CD14-positive monocyte (primary cell): ENCODE measurements at regions not wholly inside any gene's neighbourhood (a gene's known extent, or its start where the extent isn't known, plus 50 kb on each side); places are given as distances from the start of the nearest gene placed in this dataset.
"Not testable (repeated sequence)": the region's sequence is repeated elsewhere in the genome, so short reads cannot be mapped to it uniquely, and the experiment has no call there.

ENCODE experiments used
- DNase-seq, 3 donors: peaks; one replicate each; pipeline ENCODE4 v3.0.0-alpha.2; 2011 to 2022
- H2AFZ ChIP-seq: 2 replicates; pipeline ENCODE4 v1.6.0; 2012; ENCODE audit warnings: mild to moderate bottlenecking, low read depth, low read length, inconsistent platforms; ENCODE audit not compliant: insufficient read depth, poor library complexity, severe bottlenecking
- H3K27ac ChIP-seq, 2 donors: 1 replicate in 1 of 2; 2 replicates in 1 of 2; pipeline ENCODE4 v1.5.1; 2012 to 2013; ENCODE audit warnings: low read length in 2 of 2, control low read depth in 1 of 2, inconsistent platforms in 1 of 2, low read depth in 1 of 2, mild to moderate bottlenecking in 1 of 2
- H3K27me3 ChIP-seq, 2 donors: one replicate each; pipeline versions ENCODE4 v1.6.0 to v1.6.1; 2011 to 2013; ENCODE audit warnings: low read length in 2 of 2; ENCODE audit not compliant: control insufficient read depth in 2 of 2, insufficient read depth in 2 of 2
- H3K36me3 ChIP-seq, 2 donors: replicated peaks in 1 of 2; 1 replicate in 1 of 2; 2 replicates in 1 of 2; pipeline versions ENCODE4 v1.5.1 to v1.6.1; 2012 to 2013; ENCODE audit warnings: low read length in 2 of 2, control low read depth in 1 of 2, inconsistent platforms in 1 of 2, mild to moderate bottlenecking in 1 of 2; ENCODE audit not compliant: insufficient read depth in 2 of 2, control insufficient read depth in 1 of 2
- H3K4me1 ChIP-seq, 2 donors: 1 replicate in 1 of 2; 2 replicates in 1 of 2; pipeline versions ENCODE4 v1.5.1 to v1.6.1; 2012 to 2013; ENCODE audit warnings: low read length in 2 of 2, control low read depth in 1 of 2, inconsistent platforms in 1 of 2, mild to moderate bottlenecking in 1 of 2, moderate library complexity in 1 of 2; ENCODE audit not compliant: insufficient read depth in 2 of 2, control insufficient read depth in 1 of 2
- H3K4me2 ChIP-seq: replicated peaks from 2 replicates; pipeline ENCODE3; 2012; ENCODE audit warnings: low read length, moderate library complexity, mild to moderate bottlenecking; ENCODE audit not compliant: poor library complexity, severe bottlenecking; ENCODE audit errors: extremely low read depth
- H3K4me3 ChIP-seq, 3 experiments: fragments of 200-600 bp in 1 of 3; sonication (generic) in 1 of 3; replicated peaks in 1 of 3; 1 replicate in 2 of 3; 2 replicates in 1 of 3; pipeline ENCODE4 v1.5.1; 2011 to 2013; ENCODE audit warnings: low read length in 3 of 3, mild to moderate bottlenecking in 3 of 3, control low read depth in 2 of 3, low read depth in 2 of 3, inconsistent platforms in 1 of 3, moderate library complexity in 1 of 3
- H3K79me2 ChIP-seq: 2 replicates; pipeline ENCODE4 v1.6.0; 2012; ENCODE audit warnings: mild to moderate bottlenecking, control low read depth, inconsistent platforms, low read length, moderate library complexity; ENCODE audit not compliant: insufficient read depth
- H3K9ac ChIP-seq: 2 replicates; pipeline ENCODE4 v1.6.0; 2017; ENCODE audit warnings: low read length, mild to moderate bottlenecking; ENCODE audit not compliant: insufficient read depth, poor library complexity, severe bottlenecking
- H3K9me3 ChIP-seq, 2 donors: replicated peaks in 1 of 2; 1 replicate in 1 of 2; 2 replicates in 1 of 2; pipeline versions ENCODE4 v1.5.1 to v1.6.1; 2012 to 2013; ENCODE audit warnings: low read length in 2 of 2, control low read depth in 1 of 2; ENCODE audit not compliant: control insufficient read depth in 1 of 2, insufficient read depth in 1 of 2
- H4K20me1 ChIP-seq: 2 replicates; pipeline ENCODE4 v1.6.0; 2012; ENCODE audit warnings: mild to moderate bottlenecking, low read length, control low read depth, moderate library complexity; ENCODE audit not compliant: insufficient read depth
- H3K27ac Mint-ChIP-seq, 7 donors: one replicate each; pipeline ENCODE4 v1.8.0; 2020; ENCODE audit warnings: mild to moderate bottlenecking in 7 of 7, mixed read lengths in 7 of 7, moderate library complexity in 6 of 7, inconsistent platforms in 2 of 7
- H3K27me3 Mint-ChIP-seq, 3 donors: one replicate each; pipeline ENCODE4 v1.8.0; 2021 to 2022; ENCODE audit warnings: low read depth in 3 of 3, mild to moderate bottlenecking in 3 of 3, mixed read lengths in 3 of 3, moderate library complexity in 3 of 3, inconsistent platforms in 1 of 3
- H3K36me3 Mint-ChIP-seq, 2 donors: one replicate each; pipeline ENCODE4 v1.8.0; 2020; ENCODE audit warnings: mixed read lengths in 2 of 2, inconsistent platforms in 1 of 2, mild to moderate bottlenecking in 1 of 2
- H3K4me1 Mint-ChIP-seq: one replicate; pipeline ENCODE4 v1.8.0; 2020; ENCODE audit warnings: mild to moderate bottlenecking, mixed read lengths
- H3K4me3 Mint-ChIP-seq, 2 donors: one replicate each; pipeline ENCODE4 v1.8.0; 2020; ENCODE audit warnings: mild to moderate bottlenecking in 2 of 2, mixed read lengths in 2 of 2, moderate library complexity in 1 of 2
- H3K9me3 Mint-ChIP-seq, 7 donors: one replicate each; pipeline ENCODE4 v1.8.0; 2020 to 2022; ENCODE audit warnings: mixed read lengths in 7 of 7, mild to moderate bottlenecking in 6 of 7, moderate library complexity in 6 of 7, inconsistent platforms in 2 of 7
- WGBS: methylation state at CpG from one replicate; pipeline ENCODE4 v1.1.5; 2013; ENCODE audit warnings: missing lambda C conversion rate; ENCODE audit not compliant: insufficient coverage; 5-methylcytosine and 5-hydroxymethylcytosine counted together
- intact Hi-C, 2 donors: fragments of 100-400 bp; cut with micrococcal nuclease; formaldehyde crosslinking; loops; one replicate each; pipeline versions ENCODE4 v1.15.0 to v1.15.1; 2023
- TF ChIP-seq, protein P1 (sequence below): fragments of 200-600 bp; IDR thresholded peaks from one replicate; pipeline ENCODE4 v1.8.0; 2022; ENCODE audit warnings: antibody characterized with exemption, mild to moderate bottlenecking

DNA sequence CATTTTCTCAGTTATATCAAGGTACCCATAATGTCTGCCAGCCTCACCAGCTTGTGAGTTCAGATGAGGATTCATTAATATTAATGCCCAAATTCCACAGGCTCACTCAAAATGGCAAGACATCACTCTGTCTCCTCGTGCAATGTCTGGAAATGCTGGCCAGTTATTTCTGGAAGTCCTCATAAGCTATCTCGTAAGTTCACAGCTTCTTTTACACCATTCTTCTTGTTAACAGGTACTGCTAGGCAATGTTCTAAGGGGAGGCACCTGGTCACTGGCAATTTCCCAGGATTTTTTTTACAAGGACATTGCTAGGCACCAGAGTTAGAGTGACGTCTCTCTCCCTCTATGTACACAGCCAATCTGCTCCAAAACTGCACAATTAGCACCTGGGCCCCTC lies 80.2 kb upstream of the SEMA3C start:
- no peaks in the 10 kb centered on the region for H3K79me2 ChIP-seq
- no peaks in the 10 kb centered on the region for H4K20me1 ChIP-seq
- Mint-ChIP-seq H3K9me3 (peaks cover 0 to 9% (median 4%) of the 10 kb centered on the region in 7 donors), H3K27ac (no peak overlapping the region), H3K27me3 (no peaks in the 10 kb centered on the region), H3K4me1 (no peaks in the 10 kb centered on the region), H3K36me3 (no peaks in the 10 kb centered on the region), H3K4me3 (no peak overlapping the region)
- H3K4me2 ChIP-seq: no peak overlapping the region
- no peaks in the 10 kb centered on the region for H3K4me1 ChIP-seq
- H3K9me3 ChIP-seq: no peaks in the 10 kb centered on the region
- no peak overlapping the region for H3K4me3 ChIP-seq
- H3K27ac ChIP-seq: no peak overlapping the region
- H3K9ac ChIP-seq: no peak overlapping the region
- intact Hi-C loops: no loop called here
- H3K36me3 ChIP-seq: no peaks in the 10 kb centered on the region
- H3K27me3 ChIP-seq: no peaks in the 10 kb centered on the region
- H2AFZ ChIP-seq: no peak overlapping the region
- no peak for DNase-seq
- 100% methylated on average over 1 of the region's 3 CpGs for WGBS
- TF ChIP-seq, protein P1, sequence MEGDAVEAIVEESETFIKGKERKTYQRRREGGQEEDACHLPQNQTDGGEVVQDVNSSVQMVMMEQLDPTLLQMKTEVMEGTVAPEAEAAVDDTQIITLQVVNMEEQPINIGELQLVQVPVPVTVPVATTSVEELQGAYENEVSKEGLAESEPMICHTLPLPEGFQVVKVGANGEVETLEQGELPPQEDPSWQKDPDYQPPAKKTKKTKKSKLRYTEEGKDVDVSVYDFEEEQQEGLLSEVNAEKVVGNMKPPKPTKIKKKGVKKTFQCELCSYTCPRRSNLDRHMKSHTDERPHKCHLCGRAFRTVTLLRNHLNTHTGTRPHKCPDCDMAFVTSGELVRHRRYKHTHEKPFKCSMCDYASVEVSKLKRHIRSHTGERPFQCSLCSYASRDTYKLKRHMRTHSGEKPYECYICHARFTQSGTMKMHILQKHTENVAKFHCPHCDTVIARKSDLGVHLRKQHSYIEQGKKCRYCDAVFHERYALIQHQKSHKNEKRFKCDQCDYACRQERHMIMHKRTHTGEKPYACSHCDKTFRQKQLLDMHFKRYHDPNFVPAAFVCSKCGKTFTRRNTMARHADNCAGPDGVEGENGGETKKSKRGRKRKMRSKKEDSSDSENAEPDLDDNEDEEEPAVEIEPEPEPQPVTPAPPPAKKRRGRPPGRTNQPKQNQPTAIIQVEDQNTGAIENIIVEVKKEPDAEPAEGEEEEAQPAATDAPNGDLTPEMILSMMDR: no peak

DNA sequence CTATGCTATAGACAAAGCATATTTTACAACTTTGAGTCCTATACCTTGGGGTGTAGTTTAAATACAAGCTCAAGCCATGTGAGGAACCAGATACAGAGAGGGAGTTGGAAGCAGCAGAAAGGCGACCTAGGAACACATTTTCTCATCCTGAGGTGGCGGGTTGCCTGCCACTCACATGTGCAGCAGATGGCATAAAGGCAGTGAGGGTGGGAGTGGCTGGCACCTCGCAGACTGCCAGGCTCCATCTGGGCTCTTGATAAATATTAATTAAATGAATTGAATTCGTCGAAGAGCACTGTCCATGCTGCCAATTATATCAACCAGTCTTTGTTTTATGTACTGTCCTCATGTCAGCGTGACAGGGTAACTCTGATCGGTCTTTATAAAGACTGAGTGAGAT lies 79.0 kb upstream of the SEMA3C start:
- H3K4me3 ChIP-seq: no peak overlapping the region
- H3K27ac Mint-ChIP-seq: no peak overlapping the region
- no peak overlapping the region for H3K27ac ChIP-seq
- H3K36me3 ChIP-seq: no peaks in the 10 kb centered on the region
- H3K27me3 Mint-ChIP-seq: peaks cover 0 to 2% (median 0%) of the 10 kb centered on the region in 3 donors
- H3K4me1 Mint-ChIP-seq: no peaks in the 10 kb centered on the region
- H4K20me1 ChIP-seq: no peaks in the 10 kb centered on the region
- no peaks in the 10 kb centered on the region for H3K9me3 ChIP-seq
- intact Hi-C loops: no loop called here
- H3K4me3 Mint-ChIP-seq: no peak overlapping the region
- H3K4me2 ChIP-seq: no peak overlapping the region
- no peak for DNase-seq
- no peaks in the 10 kb centered on the region for H3K36me3 Mint-ChIP-seq
- H3K27me3 ChIP-seq: no peaks in the 10 kb centered on the region
- H3K9me3 Mint-ChIP-seq: peaks cover 0 to 13% (median 6%) of the 10 kb centered on the region in 7 donors
- TF ChIP-seq, protein P1: no peak
- no peak overlapping the region for H2AFZ ChIP-seq
- no peaks in the 10 kb centered on the region for H3K79me2 ChIP-seq
- no peak overlapping the region for H3K9ac ChIP-seq
- no peaks in the 10 kb centered on the region for H3K4me1 ChIP-seq
- 100% methylated on average over 2 of the region's 7 CpGs for WGBS

DNA sequence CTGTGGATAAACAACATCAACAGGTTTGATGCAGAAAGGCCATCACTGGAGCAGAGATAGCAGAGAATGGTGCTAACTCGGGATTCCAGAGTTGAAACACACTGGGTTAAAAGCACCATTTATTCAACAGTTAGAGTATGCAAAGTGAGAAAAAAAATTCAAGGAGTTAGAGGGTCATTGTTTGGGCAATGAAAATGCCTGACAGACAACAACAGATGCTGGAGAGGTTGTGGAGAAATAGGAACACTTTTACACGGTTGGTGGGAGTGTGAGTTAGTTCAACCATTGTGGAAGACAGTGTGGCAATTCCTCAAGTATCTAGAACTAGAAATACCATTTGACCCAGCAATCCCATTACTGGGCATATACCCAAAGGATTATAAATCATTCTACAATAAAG lies 77.4 kb upstream of the SEMA3C start:
- H3K79me2 ChIP-seq, DNase-seq, H3K4me3 Mint-ChIP-seq, H4K20me1 ChIP-seq, H3K4me1 ChIP-seq, intact Hi-C loops, H3K4me3 ChIP-seq, H3K9ac ChIP-seq, H3K36me3 Mint-ChIP-seq, H3K27me3 ChIP-seq, H2AFZ ChIP-seq, H3K4me1 Mint-ChIP-seq, H3K9me3 ChIP-seq, H3K4me2 ChIP-seq, H3K27ac Mint-ChIP-seq, H3K27ac ChIP-seq, H3K27me3 Mint-ChIP-seq, H3K36me3 ChIP-seq: not testable (repeated sequence)
- no CpG with 5 or more reads among the region's 2 CpGs for WGBS
- H3K9me3 Mint-ChIP-seq: peaks cover 0 to 13% (median 6%) of the 10 kb centered on the region in 7 donors
